HG02870 (cell line): ENCODE measurements at regions not wholly inside any gene's neighbourhood (a gene's known extent, or its start where the extent isn't known, plus 50 kb on each side); places are given as distances from the start of the nearest gene placed in this dataset.
"Not testable (repeated sequence)": the region's sequence is repeated elsewhere in the genome, so short reads cannot be mapped to it uniquely, and the experiment has no call there.

Source experiments
- ATAC-seq: cut with Tn5 transposase; IDR thresholded peaks from one replicate; pipeline ENCODE4 v1.9.1; 2021; ENCODE audit warnings: mild to moderate bottlenecking, moderate library complexity; ENCODE audit not compliant: unreplicated experiment

DNA sequence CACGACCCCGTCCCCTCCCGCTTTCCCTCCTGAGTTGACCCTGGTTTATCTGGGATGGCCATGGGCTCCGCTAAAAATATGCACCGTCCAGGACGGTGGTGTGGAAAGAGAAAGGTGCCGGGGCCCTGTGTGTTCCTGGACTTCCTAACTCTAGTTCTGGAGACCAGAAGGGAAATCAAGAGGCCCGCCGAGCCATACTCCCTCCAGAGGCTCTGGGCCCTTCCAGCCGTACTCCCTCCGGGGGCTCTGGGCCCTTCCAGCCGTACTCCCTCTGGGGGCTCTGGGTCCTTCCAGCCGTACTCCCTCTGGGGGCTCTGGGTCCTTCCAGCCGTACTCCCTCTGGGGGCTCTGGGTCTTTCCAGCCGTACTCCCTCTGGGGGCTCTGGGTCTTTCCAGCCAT lies 168.5 kb downstream of the LAT start:
- ATAC-seq: not testable (repeated sequence)

- not testable (repeated sequence) for ATAC-seq
Measured at GRCh38 chr16:29152544-29153031, 167.7 kb downstream of the LAT start.

DNA sequence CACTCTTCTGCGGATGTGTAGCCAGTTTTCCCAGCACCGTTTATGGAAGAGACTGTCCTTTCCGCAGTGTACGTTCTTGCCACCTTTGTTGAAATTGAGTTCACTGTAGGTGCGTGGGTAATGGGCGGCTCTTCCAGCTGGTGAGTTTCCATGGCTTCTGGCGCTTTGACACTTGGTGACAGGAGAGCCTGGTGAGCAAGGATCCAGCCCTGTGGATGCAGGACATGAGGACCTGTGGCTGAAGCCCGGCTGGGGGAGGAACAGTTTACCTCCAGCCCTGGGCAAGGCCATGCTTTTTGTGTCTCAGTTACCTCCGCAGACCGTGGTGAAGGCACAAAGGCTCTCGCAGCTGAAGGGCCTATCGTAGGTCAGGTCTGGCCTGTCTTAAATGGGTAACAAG lies 166.5 kb downstream of the LAT start:
- no peak for ATAC-seq

DNA sequence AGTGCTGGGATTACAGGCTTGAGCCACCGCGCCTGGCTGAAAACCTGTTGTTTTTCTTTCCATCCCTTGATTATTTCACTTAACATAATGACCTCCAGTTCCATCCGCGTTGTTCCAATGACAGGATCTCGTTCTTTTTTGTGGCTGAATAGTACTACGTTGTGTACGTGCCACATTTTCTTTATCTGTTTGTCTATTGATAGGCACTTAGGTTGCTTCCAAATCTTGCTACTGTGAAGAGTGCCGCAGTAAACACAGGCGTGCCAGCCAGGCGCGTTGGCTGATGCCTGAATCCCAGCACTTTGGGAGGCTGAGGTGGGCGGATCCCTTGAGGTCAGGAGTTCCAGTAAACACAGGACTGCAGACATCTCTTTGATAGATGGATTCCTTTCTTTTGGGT lies 165.1 kb downstream of the LAT start:
- ATAC-seq: not testable (repeated sequence)

DNA sequence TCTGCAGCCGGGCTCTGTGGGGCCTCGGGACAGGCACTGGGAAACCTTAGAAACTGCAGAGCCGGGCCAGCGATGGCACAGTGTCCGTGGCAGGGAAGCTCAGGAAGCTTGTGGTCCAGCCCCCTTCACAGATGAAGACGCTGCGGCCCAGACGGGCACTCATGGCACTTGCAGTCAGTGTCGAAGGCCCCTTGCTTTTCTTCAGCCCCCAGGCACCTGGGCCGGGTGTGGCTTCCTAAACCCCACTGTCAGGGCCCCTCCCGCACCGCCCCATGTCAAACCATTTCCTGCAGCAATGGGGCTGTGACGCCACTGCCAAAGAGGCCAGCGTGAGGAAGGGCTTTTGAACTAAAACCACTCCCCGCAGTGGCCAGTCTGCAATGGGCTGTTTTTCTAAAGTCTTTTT lies 164.0 kb downstream of the LAT start:
- ATAC-seq: no peak

DNA sequence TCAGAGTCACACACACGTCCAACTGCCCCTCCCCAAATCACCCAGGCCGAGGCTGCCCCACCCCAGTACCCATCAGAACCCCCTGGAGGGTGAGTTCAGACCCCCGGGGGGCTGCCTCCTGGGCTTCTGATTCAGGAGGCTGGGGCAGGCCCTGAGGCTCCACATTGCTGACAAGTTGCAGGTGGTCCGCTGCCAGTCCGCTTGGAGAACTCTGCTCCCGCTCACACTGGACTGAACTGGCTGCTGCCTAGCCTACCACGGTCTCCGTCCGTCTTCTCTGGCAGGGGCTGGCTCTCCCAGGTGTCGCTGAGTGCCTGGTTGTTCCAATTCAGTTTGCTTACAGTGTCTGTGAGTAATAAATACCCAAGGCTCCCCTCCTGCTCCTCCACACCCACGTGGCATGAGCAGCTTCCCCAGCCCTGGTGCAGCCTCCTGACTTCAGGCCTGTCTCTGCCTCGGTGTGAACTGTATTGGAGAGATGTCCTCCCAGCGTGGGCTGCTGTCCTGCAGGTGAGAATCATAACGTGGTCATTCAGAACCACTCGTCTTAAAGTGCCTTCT lies 163.4 kb downstream of the LAT start:
- no peak for ATAC-seq

DNA sequence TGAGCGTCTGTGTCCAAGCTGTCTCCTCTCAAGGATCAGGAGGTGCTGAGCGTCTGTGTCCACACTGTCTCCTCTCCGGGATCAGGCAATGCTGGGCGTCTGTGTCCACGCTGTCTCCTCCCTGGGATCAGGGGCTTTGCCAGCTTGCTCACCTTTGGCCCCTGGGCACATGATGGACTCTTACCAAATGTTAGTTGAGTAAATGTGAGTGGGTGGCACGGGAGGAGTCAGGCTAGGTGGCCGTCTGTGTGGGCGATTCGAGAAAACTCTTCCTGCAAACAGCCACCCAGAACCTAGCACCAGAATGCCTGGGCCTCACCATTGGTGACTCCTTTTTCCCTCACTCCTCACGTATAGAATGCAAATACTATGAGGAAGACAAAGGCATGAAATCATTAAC lies 162.9 kb downstream of the LAT start:
- ATAC-seq: not testable (repeated sequence)

GRCh38 chr16:29146808-29147643 lies 162.2 kb downstream of the LAT start:
- not testable (repeated sequence) for ATAC-seq

GRCh38 chr16:29146266-29146665 lies 161.4 kb downstream of the LAT start:
- ATAC-seq: no peak

DNA sequence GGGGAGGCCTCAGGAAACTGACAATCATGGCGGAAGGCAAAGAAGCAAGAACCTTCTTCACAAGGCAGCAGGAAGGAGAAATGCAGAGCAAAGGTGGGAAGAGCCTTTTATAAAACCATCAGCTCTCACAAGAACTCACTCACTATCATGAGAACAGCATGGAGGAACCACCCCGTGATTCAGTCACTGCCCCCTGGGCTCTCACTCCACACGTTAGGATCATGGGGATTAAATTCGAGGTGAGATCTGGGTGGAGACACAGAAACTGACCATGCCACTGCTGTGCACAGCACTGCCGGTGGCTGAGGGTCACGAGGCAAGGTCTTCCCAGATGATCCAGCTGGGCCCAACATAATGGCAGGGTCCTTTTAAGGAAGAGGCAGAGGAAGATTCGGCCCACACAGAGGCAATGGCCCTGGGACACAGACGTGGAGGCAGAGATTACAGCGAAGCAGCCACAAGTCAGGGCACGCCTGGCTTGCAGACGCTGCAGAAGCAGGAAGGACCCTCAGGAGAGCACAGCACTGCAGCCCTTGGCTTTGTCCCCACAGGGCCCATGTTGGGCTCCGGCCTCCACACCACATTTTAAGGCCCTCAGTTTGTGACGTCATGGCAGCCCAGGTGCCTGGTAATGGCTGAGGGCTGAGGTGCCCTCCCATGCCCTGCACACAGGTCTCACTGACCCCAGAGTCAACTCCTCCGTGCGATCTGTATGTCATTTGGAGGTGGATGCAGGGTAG lies 160.8 kb downstream of the LAT start:
- not testable (repeated sequence) for ATAC-seq

- not testable (repeated sequence) for ATAC-seq
Measured at GRCh38 chr16:29145086-29145485, 160.2 kb downstream of the LAT start.

DNA sequence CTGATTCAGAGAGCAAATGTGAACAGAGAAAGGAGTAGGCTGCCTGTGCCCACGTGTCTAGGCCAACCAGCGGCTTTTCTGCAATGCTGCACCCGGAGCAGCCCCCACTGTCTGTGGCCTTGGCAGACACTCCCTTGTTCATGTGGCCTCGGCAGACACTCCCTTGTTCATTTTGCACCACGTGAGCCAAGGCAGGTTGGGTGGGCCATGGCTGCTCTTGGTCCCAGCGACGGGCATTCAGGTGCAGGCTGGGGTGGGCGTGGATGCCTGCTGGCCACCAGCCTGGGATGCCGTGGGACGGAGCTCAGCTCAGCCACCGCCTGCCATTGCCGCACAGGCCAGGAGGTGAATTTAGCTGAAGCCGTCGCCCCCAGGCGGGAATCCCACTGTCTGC lies 159.8 kb downstream of the LAT start:
- not testable (repeated sequence) for ATAC-seq

GRCh38 chr16:29143739-29144668 lies 159.2 kb downstream of the LAT start:
- not testable (repeated sequence) for ATAC-seq

DNA sequence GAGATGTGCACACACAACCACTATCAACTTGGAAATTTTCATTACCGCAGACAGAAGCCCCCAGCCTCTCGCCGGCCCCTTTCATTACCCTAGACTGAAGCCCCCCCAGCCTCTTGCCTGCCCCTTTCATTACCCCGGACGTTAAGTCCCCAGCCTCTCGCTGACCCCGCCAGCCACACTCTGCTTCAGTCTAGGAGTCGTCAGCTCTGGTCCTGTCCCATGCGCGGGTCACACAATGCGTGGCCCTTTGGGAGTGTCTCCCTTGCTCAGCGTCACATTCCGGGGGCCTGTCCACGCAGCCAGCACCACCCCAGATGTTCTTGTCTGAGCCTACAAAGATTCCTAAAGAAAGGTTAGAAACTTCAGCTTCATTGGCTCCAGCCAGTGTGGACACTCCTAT lies 157.7 kb downstream of the LAT start:
- not testable (repeated sequence) for ATAC-seq

DNA sequence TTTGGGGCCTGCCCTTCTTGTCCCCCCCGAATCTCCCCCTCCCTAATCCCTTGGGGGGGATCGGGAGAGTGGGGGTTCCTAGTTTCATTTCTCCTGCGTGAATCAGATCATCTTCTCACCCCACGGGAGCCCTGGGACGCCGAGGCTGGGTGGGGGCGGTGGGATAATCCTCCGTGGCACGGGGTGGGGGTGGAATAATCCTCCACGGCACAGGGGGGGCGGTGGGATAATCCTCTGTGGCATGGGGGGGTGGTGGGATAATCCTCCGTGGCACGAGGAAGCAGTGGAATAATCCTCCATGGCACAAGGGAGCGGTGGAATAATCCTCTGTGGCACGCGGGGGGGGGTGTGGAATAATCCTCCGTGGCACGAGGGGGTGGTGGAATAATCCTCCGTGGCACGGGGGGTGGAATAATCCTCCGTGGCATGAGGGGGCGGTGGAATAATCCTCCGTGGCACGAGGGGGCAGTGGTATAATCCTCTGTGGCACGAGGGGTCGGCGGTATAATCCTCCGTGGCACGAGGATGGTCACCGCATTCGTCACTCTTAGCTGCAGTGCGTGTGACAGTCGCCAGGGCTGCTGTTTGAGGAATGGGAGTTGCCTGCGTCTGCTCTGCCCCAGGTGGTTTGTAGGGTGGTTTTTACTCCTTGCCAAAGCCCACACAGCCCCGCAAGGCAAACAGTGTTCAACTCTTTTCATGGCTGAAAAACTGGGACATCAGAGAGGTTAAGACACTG lies 156.9 kb downstream of the LAT start:
- no peak for ATAC-seq

DNA sequence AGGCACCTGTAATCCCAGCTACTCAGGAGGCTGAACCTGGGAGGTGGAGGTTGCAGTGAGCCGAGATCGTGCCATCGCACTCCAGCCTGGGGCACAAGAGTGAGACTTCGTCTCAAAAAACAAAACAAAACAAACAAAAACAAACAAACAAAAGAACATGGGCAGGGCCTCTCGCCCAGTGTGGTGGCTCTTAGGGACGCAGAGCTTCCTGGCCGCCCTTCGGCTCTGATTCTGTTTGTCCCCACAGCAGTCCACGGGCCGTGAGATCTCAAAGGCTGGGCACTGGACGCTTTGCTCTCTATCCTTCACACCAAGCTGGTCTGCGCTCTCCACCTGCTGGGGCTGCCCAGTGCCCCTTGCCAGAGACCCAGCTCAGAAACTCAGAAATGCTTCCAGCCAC lies 156.3 kb downstream of the LAT start:
- ATAC-seq: not testable (repeated sequence)

DNA sequence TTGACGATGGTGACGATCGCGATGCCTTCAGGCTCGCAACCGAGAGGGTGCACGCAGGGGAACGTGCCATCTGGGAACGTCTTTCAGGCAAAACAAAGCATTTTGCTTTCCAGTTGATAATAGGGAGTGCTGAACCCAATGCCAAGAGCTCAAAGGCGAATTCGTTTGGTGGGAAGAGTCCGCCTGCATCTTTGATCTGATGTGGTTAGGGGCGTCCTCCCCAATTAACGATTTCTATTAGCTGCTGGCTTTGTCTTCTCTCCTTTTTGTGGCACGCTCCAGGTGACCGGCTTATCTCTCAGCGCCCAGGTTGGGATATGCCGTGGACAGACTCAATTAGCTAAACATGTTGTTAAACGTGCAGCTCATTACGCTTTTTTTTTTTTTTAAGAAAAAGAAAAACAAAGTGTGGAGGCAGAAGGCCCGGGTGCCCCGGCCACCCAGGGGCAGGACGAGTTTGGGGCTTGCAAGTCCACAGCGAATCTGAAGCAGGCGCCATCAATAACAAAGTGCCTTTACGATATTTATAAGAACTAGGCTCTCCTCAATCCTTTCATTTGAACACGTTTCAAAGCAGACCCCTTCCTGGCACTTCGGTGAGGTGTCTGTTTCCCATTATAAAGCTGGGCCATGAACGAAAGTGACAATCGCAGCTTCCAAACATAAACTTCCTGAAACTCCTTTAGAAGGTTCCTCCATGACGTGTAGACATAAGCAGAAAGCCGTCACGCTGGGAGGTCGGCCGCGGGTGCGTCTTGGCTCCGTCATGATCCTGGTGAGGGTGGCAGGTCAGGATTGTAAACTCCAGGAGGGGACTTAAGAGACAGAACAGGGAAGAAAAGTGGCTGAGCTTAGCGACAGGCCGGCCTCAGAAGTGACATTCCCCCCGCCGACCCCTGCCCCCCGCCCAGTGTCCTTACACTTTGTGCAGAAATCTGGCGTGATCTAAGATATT lies 155.3 kb downstream of the LAT start:
- not testable (repeated sequence) for ATAC-seq

DNA sequence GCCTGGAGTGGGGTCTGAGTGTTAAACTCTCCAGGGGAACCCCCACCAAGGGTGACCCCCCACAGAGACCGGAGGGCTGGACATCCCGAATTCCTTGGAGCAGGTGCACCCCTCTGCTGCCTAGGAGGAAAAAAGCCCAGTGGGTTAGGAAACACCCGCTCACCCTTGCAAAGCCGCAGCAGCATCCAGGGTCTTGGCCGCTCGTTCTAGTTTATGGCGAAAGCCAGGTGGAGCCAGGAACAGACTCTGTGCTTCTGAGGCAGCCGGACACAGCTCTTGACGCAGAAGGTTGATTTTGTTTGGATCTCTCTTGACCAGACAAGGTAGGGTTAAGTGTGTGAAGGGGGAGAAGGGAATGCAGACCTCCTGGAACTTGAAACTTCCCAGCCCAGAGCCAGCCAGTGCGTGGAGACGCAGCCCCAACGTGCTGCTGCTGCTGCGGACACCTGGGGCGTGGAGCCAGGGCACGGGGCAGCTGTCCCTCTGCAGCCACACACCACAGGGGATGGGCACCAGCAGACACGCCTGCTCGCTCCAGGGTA lies 154.5 kb downstream of the LAT start:
- no peak for ATAC-seq
